ENCODE measurements at regions not wholly inside any gene's neighbourhood (a gene's known extent, or its start where the extent isn't known, plus 50 kb on each side); places are given as distances from the start of the nearest gene placed in this dataset.
A peak's percentile ranks its signal among the peaks of the same experiment; 100 is the strongest.

- DNase-seq (ENCODE audit: low read depth), result no peak
Observed at GRCh38 chr19:30752201-30752600, 380.0 kb downstream of the ZNF536 start.

- no peak for DNase-seq (ENCODE audit: low read depth)
Observed at GRCh38 chr19:30745476-30745985, 373.3 kb downstream of the ZNF536 start.

- DNase-seq (ENCODE audit: low read depth), result no peak
Observed at GRCh38 chr19:30744741-30745475, 372.7 kb downstream of the ZNF536 start.

GRCh38 chr19:30743702-30744101, 371.5 kb downstream of the ZNF536 start:
- no peak for DNase-seq (ENCODE audit: low read depth)

- no peak for DNase-seq (ENCODE audit: low read depth)
Observed at GRCh38 chr19:30743011-30743410, 370.8 kb downstream of the ZNF536 start.

- DNase-seq (ENCODE audit: low read depth), result no peak
Observed at GRCh38 chr19:30742406-30742938, 370.3 kb downstream of the ZNF536 start.

- DNase-seq (ENCODE audit: low read depth), result no peak
Observed at GRCh38 chr19:30741566-30741965, 369.4 kb downstream of the ZNF536 start.

- DNase-seq (ENCODE audit: low read depth), result no peak
Observed at GRCh38 chr19:30739394-30739793, 367.2 kb downstream of the ZNF536 start.

- DNase-seq (ENCODE audit: low read depth), result no peak
Observed at GRCh38 chr19:30738047-30738446, 365.9 kb downstream of the ZNF536 start.

GRCh38 chr19:30734669-30735068, 362.5 kb downstream of the ZNF536 start:
- DNase-seq (ENCODE audit: low read depth), result no peak

GRCh38 chr19:30733826-30734550, 361.8 kb downstream of the ZNF536 start:
- no peak for DNase-seq (ENCODE audit: low read depth)

- no peak for DNase-seq (ENCODE audit: low read depth)
Observed at GRCh38 chr19:30731591-30731990, 359.4 kb downstream of the ZNF536 start.

GRCh38 chr19:30729451-30729850, 357.3 kb downstream of the ZNF536 start:
- no peak for DNase-seq (ENCODE audit: low read depth)

GRCh38 chr19:30722761-30723160, 350.6 kb downstream of the ZNF536 start:
- no peak for DNase-seq (ENCODE audit: low read depth)

- no peak for DNase-seq (ENCODE audit: low read depth)
Observed at GRCh38 chr19:30722186-30722585, 350.0 kb downstream of the ZNF536 start.

GRCh38 chr19:30719999-30720345, 347.8 kb downstream of the ZNF536 start:
- no peak for DNase-seq (ENCODE audit: low read depth)

- peak; percentile 22 for DNase-seq (ENCODE audit: low read depth)
Observed at GRCh38 chr19:30719189-30719998, 347.2 kb downstream of the ZNF536 start.

- DNase-seq (ENCODE audit: low read depth), result no peak
Observed at GRCh38 chr19:30718707-30719106, 346.5 kb downstream of the ZNF536 start.

- DNase-seq (ENCODE audit: low read depth), result no peak
Observed at GRCh38 chr19:30718014-30718413, 345.8 kb downstream of the ZNF536 start.

- DNase-seq (ENCODE audit: low read depth), result no peak
Observed at GRCh38 chr19:30717381-30717780, 345.2 kb downstream of the ZNF536 start.

Measured in myocyte (in vitro differentiated cells).